Retina (tissue), 1 donor: ENCODE measurements at regions not wholly inside any gene's neighbourhood (a gene's known extent, or its start where the extent isn't known, plus 50 kb on each side); places are given as distances from the start of the nearest gene placed in this dataset.
"Not testable (repeated sequence)": the region's sequence is repeated elsewhere in the genome, so short reads cannot be mapped to it uniquely, and the experiment has no call there.

Source experiments
- DNase-seq: peaks from one replicate; pipeline ENCODE4 v3.0.0-alpha.2; 2016

DNA sequence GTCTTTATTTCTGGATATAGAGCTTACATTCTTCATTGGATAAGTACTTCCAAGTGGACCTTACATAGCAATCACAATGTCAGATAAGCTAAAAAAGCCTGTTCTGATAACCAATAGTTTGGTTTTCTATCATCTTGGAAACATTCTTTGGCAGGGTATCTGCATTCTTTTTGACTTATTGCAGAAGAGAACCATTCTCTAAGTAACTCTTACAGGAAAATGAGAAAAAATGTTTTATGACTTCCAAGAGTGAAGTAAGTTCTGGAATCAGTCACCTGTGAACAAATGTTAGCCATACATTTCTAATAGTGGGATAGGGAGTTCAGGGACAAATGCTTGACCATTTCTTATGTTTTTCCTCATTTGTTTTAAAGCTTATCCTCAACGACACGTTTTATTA is 564.0 kb downstream of the CD109 start:
- no peak for DNase-seq

DNA sequence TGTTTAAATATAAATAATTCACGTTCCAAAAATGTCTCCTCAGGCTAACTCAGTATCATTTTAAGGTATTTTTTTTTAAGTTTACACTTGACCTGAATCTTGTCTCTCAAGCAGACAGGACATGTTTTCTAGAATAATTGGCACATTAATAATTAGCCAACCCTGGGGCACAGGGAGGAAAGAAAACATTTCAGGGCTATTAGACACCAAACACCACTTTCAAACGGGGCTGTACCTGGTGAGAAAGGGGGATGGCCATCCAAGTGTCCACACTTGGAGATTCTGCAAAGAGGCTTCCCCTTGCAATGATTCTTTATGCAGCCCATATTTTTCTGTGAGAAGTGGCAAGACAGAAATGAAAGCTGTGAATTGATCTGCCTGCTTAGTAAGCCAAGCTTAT is 560.8 kb downstream of the CD109 start:
- no peak for DNase-seq

DNA sequence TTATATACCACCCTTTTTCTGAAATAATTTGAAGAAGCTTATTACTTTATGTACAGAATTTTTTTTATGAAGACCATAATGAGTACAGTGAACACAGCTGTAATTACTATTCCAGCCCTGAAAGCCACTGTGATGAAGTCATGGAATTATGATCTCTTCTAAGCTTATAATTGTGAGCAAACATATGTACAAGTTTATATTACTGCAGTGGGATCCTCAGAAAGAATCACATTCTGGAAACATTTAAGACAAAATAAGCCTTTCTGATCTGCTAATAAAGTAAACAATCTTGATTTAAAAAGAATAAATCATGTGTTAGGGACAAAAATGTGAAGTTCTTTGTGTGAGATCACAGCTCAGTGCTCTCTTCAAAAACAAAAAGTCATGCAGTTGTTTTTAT is 560.4 kb downstream of the CD109 start:
- DNase-seq, result no peak

DNA sequence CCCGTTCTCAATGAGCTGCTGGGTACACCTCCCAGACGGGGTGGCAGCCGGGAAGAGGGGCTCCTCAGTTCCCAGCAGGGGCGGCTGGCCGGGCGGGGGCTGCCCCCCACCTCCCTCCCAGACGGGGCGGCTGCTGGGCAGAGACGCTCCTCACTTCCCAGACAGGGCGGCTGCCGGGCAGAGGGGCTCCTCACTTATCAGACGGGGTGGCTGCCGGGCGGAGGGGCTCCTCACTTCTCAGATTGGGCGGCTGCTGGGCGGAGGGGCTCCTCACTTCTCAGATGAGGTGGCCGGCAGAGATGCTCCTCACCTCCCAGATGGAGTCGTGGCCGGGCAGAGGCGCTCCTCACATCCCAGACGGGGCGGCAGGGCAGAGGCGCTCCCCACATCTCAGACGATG is 559.0 kb downstream of the CD109 start:
- DNase-seq, result not testable (repeated sequence)

DNA sequence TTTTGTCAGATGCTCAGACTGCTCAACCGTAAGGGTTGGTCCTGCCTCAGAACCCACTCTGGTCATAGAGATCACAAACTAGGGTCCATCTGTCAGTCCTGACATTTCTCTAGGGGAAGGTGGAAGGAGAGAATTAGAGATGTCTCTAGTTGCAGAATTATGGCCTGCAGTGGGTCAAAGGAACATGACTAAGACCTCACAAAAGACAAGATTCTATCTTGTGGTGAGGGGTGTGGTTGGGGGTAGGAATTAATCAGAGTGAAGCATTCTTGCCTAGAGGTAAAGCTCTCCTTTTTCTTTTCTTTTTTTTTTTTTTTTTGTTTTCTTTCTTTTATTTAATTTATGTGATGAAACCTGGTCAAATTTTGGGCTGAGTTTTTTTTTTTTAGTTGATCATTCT is 558.1 kb downstream of the CD109 start:
- not testable (repeated sequence) for DNase-seq

DNA sequence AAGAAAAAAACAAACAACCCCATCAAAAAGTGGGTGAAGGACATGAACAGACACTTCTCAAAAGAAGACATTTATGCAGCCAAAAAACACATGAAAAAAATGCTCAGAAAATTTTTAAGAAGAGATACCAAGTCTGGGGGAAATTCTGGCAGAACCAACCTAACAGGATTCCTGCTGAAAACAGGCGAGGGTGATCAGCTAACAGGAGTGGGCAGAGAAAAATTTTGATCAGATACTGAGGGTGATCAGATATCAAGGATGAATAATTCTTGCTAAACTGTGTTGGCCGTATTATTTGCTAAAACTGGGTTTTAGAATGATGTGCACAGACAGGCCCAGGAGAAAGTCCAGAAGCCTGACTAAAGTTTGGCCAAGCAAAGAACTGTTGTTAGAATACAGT is 557.3 kb downstream of the CD109 start:
- no peak for DNase-seq

DNA sequence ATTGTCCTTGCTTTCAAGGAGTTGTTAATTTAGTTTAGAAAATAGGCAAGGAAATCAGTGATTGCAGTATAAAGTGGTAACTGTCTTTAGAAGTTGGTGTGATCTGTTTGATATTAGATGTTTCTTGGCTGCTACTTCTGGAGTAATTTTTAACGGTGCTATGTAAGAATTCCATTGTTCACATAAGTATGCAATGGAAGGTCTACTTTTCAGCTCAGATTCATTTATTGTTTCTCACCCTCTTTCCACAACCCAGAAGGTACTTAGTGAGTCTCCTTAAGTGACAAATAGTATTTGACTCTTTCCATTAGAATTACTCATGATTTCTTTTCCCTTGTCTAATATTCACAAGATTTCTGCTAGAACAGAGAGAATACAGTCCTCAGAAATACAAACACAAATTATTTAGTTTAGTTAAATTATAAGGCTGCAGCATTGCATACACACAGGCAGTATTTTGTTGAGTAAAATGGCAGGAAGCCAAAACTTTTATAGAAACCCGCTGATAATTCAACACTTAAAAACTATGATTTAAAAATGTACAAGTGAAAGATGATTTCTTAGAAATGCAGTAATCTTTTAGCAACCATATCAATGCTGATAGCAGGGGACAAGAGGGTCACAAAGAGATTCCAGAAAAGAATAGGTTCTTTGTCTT is 554.3 kb downstream of the CD109 start:
- DNase-seq, result no peak

DNA sequence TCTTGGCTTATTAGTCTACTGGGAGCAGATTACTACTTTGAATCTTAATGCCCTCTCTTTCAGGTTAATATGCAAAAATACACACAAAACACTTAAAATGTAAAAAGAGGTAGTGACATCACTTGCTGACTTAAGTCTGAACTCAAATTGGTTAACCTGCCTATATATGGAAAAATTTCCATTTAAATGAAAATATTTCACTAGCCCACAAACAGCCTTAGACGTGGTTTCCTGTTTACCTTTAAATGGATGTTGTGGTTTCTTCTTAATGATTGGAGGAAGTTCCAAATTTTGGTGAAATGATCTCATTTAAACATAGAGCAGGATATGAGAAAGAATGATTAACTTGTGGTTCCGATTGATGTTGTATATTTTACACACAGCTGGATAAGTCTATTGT is 553.7 kb downstream of the CD109 start:
- no peak for DNase-seq

DNA sequence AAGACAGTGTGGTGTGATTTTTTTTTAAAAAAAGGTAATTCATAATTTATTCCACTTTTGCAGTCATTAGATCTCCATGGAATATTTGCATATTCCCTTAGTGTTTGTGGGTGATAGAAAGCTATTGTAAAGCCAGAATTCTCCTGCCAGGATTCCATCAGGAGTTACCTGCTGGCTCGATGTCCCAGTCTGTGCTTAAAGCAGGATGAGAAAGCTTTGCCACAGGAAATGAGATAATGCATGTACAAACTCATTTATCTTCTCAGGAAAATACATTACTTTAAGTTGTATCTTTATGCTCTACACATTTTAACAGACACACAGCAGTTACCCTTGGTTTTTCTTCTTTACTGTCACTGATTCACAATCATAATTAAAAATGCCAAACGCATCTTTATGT is 553.0 kb downstream of the CD109 start:
- no peak for DNase-seq

DNA sequence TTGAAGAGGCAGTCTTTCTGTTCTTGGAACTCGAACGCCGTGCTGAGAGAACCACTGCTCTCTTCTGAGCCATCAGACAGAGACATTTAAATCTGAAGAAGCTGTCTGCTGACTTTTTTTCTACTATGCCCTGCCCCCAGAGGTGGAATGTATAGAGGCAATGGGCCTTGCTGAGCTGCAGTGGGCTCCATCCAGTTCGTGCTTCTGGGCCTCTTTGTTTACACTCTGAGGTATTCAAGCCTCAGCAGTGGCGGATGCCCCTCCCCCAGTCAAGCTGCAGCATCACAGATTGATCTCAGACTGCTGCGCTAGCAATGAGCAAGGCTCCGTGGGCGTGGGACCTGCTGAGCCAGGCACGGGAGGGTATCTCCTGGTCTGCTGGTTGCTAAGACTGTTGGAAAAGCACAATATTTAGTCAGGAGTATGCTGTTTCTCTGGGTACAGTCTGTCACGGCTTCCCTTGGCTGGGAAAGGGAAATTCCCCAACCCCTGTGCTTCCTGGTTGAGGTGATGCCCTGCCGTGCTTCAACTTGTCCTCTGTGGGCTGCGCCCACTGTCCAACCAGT is 526.8 kb downstream of the CD109 start:
- no peak for DNase-seq

DNA sequence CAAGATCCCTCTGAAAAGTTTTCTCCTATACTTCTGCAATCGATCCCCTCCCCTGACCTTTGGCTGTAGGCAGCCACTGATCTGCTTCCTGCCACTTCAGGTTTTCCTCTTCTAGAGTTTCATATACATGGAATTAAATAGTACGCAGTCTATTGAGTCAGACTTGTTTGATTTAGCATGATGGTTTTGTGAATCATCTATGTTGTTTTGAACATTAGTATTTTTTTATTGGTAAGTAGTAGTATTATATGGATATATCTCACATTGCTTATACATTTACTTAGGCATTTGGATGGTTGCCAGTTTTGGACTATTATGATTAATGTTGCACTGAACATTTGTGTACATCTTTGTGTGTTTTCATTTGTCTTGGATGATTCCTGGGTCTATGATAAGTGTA is 518.0 kb downstream of the CD109 start:
- no peak for DNase-seq

DNA sequence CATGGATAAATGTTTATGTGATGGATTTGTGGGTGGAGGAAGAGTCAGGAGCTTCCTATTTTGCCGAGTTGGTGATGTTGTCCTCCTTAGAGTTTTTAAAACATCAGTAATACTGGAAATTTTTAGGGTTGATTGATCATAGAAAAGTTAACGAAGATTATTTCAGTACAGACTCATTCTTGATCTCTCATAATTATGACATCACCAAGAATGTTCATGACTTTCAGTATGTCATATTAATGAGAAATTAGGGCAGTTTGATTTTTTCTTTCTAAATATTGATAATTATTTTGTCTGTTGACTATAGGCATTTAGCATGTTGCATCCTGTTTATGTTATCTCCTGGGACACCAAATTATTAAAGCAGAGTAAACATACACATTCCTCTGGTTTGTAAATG is 512.2 kb downstream of the CD109 start:
- no peak for DNase-seq

DNA sequence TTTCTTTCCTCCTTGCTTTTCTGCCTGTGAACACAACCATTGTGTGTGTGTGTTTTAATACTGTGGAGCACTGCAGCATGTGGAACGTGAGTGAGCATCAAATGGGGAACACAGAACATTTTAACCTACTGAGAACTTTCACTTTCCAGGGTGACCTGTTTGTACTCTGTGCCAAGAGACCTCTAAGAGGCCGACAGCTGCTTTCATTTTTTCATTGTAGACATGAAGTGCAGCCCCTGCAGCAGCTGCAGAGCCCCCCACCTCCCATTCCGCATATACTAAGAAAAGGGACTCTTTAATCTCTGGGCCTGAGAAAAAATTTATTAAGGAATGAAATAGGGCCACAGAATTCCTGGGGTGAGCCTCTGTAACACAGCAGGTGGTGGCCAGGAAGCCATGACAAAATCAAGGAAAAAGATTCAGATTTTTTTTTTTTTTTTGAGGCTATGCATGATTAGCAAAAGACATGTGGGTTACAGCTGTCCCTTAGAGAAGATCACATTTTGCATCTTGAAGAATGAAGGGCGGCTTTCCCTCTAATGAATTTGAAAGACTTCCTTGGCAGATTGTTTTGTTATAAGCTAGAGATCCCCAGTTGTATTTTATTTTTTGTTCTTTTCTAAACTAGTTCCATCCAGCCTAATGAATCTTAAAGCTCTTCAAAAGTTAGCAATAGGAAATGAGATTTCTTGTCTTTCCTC is 503.4 kb downstream of the CD109 start:
- DNase-seq, result no peak

DNA sequence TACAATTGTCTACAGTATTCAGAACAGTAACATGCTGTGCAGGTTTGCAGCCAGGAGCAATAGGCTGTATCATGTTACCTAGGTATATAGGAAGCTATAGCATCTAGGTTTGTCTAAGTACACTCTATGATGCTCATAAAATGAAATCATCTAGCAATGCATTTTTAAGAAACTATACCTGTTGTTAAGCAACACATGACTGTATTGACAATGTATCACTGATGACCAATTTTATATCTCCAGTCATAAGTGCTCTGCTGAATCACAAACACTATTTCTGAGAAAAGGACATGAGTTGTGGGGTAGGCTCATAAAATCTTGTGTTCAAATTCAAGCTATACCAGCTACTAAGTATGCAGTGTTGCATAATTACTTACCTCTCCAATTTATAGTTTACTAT is 501.3 kb downstream of the CD109 start:
- DNase-seq, result no peak

DNA sequence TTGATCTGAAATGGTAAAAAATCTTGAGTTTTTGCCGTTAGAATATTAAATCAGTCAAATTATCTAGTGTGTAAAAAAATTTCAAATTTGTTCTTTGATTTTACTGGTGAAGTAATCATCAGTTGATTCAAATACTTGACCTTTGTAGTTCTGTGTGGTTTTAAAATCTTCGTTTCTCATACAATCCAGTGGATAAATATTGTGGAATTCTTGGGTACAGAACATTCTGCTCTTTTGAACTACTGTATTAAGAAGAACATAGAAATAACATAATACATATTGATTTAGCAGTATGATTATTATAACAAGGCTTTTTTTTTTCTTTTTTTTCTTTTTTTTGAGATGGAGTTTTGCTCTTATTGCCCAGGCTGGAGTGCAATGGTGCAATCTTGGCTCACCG is 491.8 kb downstream of the CD109 start:
- no peak for DNase-seq

DNA sequence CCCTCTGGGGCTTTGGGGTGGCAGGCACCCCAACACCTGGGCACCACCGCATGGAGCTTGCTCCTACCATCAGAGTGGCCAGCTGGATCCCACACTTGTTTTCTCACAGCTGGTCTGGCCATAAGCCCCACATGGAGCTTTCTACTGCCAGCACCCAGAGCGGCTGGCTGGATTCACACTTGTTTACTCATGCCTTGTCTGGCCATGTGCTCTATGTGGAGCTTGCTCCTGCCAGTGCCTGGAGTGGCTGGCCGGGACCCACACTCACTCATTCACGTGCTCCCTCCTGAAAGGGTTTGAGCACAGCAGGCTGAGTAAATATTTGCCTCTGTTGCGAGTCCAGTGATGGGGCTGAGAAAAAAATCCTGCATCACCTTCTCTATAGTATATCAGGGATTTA is 487.0 kb downstream of the CD109 start:
- DNase-seq, result no peak

DNA sequence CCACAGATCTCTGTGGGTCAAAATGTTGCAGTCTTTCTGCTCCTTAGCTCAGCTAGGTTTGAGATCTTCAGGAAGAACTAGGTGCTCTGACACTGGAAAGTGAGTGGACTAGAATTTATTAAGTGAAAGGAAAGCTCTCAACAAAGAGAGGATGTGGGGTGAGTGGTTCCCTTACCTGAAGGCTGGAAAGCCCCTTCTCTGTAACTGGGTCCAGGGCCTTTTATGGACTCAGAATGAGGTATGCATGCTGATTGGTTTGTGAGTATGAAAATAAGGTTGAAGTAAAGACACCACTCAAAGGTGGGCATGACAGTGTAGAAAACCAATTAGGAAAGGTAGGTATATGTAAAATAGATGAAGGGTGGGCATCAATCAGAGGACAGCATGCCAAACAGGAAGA is 485.5 kb downstream of the CD109 start:
- no peak for DNase-seq

DNA sequence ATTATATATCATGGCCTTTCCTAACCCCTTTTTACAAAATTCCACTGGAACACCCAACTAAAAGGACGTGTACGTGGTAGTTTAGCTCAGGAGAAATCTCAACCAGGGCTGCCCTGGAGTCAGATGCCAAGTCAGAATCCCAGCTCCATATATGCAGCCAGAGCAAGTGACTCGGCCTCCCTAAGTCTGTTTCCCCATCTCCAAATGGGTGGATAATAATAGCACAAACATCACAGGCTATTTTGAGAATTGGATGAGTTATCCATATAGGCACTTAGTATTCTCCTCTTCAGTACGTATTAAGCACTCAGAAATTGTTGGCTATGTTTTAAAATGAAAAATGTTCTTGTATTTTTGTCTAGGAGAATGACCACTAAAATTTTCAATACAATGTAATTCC is 481.5 kb downstream of the CD109 start:
- DNase-seq, result no peak

DNA sequence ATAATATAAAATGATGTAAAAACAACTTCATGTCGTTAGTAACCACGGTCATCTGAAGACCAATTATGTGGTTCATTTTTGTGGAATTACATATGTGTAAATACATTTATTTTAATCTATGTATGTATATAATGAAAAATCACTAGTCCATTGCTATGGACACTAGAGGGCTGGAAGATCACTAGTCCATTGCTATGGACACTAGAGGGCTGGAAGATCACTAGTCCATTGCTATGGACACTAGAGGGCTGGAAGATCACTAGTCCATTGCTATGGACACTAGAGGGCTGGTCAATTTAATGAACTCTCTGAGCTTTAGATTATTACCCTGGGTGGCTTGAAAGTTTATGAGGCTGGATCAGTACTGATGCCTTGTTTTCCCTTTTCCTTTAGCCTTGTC is 474.5 kb downstream of the CD109 start:
- DNase-seq, result not testable (repeated sequence)

DNA sequence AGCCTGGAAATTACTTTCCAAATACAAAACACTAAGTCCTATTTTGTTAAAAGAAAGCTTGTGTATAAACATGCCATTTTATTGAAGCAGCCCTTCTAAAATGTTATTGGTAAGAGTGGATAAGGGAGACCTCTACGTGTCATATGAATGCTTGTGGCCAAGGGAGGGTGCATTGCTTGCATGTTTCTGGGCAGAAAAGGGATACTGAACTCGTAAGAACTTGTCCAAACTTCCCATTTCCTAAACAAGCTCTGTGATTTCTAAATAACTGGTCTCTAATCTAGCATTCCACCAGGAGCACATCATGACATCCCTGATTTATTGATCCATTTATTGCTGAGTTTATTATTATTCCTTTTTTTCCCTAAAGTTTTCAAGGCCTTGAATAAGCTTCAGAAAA is 474.1 kb downstream of the CD109 start:
- DNase-seq, result no peak

DNA sequence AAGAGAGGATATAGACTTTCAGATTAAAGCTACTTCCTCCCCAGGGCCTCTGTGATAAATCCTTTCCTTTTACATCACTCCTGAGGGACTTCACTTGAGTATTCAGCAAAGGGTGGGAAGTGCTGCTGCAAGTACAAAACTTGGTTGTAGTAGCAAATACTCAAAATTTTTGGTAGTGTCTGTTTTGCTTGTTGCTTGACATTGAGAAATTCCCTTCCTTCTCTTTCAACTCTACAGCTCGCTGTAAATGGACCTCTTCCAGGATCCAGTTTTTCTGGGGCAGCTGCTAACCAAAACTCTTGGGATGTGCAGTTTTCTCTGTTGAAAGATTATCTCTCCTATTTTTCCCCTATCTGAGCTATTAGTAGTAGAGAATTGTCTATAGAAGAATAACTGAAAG is 472.0 kb downstream of the CD109 start:
- DNase-seq, result no peak

DNA sequence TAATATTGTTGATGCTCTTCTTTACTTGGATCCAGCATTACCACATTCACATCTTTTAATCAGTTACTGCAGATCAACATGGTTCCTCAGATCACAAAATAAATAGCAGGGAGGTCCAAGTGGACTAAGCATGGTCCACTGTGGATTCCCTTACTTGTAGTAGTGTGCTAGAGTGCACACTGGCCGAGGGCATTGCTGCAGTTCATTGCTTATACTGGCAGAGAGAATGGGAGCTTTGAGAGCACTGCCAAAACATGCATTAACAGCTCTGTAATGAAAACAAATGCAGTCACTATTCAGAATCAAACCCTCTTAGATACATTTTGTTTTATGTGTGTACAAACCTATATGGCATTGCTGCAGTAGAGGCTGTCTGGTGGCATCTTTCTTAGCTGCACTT is 471.5 kb downstream of the CD109 start:
- no peak for DNase-seq

DNA sequence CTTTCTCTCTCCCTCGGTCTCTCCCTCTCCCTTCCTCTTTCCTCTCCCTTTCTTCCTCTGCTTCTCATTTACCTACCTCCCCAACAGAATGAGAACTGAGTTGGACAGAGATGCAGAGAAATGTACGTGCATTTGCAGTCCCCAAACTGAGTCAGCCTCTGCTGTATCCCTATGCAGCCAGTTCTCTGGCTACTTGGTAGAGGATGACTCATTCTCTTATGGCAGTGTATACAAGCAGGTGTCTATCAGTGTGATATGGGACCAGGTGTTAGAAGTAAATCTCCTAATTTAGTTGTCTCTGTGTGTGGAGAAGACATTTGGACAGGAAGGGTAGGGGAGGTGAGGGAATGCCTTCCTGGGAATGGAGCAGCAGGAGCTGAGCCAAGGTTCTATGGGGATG is 470.8 kb downstream of the CD109 start:
- no peak for DNase-seq

DNA sequence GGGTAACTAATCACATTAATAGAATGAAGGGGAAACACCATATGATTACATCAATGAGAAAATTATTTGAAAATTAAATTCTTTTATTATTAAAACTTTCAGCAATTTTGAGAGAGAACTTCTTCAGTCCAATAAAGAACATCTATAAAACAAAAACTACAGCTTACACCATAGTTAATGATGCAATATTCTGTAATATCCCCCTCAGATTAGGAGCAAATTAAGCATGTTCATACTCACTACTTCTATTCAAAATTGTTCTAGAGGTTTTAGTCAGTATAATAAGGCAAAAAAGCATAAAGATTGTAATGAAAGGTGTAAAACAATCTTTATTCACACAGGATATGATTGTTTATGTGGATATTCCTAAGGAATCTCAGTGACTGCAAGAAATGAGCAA is 465.4 kb downstream of the CD109 start:
- no peak for DNase-seq
